WTC11 (cell line): ENCODE measurements at regions not wholly inside any gene's neighbourhood (a gene's known extent, or its start where the extent isn't known, plus 50 kb on each side); places are given as distances from the start of the nearest gene placed in this dataset.

Source experiments
- ATAC-seq: fragments of 200-7000 bp; cut with Tn5 transposase; 2 replicates; pipeline ENCODE4 v1.10.0; 2021; ENCODE audit warnings: mild to moderate bottlenecking, moderate library complexity
- CTCF ChIA-PET: fragments of 300-600 bp; sonication (Branson Sonifier 250); formaldehyde crosslinking; loops from one replicate; lab custom pipeline; 2021; ENCODE audit warnings: antibody characterized with exemption; lab: Charles Lee
- POLR2A ChIA-PET: fragments of 350-600 bp; sonication (Branson Sonifier 250); formaldehyde crosslinking; loops from one replicate; lab custom pipeline; 2021; ENCODE audit warnings: antibody characterized with exemption; lab: Charles Lee
- DNase-seq: peaks from one replicate; pipeline ENCODE4 v3.0.0; 2021; ENCODE audit warnings: low spot score
- H3K27ac Mint-ChIP-seq: 2 replicates; pipeline ENCODE4 v1.8.0; 2021; ENCODE audit warnings: mixed read lengths
- H3K27me3 Mint-ChIP-seq: 2 replicates; pipeline ENCODE4 v1.8.0; 2021; ENCODE audit warnings: low read depth, mild to moderate bottlenecking, moderate library complexity, mixed read lengths
- H3K36me3 Mint-ChIP-seq: 2 replicates; pipeline ENCODE4 v1.8.0; 2021; ENCODE audit warnings: mixed read lengths
- H3K4me1 Mint-ChIP-seq: 2 replicates; pipeline ENCODE4 v1.8.0; 2022; ENCODE audit warnings: mixed read lengths
- H3K4me3 Mint-ChIP-seq: 2 replicates; pipeline ENCODE4 v1.8.0; 2021; ENCODE audit warnings: mild to moderate bottlenecking, moderate library complexity, mixed read lengths
- H3K9me3 Mint-ChIP-seq: 2 replicates; pipeline ENCODE4 v1.8.0; 2021; ENCODE audit warnings: mixed read lengths
- CBFB ChIP-seq: sonication (generic); formaldehyde crosslinking; IDR thresholded peaks from 2 replicates; pipeline ENCODE4 v1.8.1; 2022; ENCODE audit warnings: mild to moderate bottlenecking, low read depth, missing genetic modification reagents
- E2F4 ChIP-seq: sonication (generic); formaldehyde crosslinking; IDR thresholded peaks from 2 replicates; pipeline ENCODE4 v1.8.1; 2022; ENCODE audit warnings: low read depth, mild to moderate bottlenecking, moderate library complexity, missing genetic modification reagents, borderline replicate concordance
- FOXJ3 ChIP-seq: sonication (generic); formaldehyde crosslinking; IDR thresholded peaks from 2 replicates; pipeline ENCODE4 v1.9.0; 2021; ENCODE audit warnings: missing genetic modification reagents, mild to moderate bottlenecking, borderline replicate concordance
- JAZF1 ChIP-seq: fragments of 250-450 bp; sonication (Bioruptor Pico); IDR thresholded peaks from 2 replicates; pipeline ENCODE4 v1.9.0; 2021; ENCODE audit warnings: moderate library complexity, mild to moderate bottlenecking, inconsistent platforms
- JUN ChIP-seq: sonication (generic); formaldehyde crosslinking; IDR thresholded peaks from 2 replicates; pipeline ENCODE4 v1.8.0; 2023; ENCODE audit warnings: mild to moderate bottlenecking, missing genetic modification reagents
- KAT7 ChIP-seq: sonication (generic); formaldehyde crosslinking; IDR thresholded peaks from 2 replicates; pipeline ENCODE4 v1.8.1; 2023; ENCODE audit warnings: missing genetic modification reagents, mild to moderate bottlenecking, borderline replicate concordance
- MXD4 ChIP-seq: fragments of 250-450 bp; sonication (Bioruptor Pico); IDR thresholded peaks from 2 replicates; pipeline ENCODE4 v1.8.0; 2021; ENCODE audit warnings: mild to moderate bottlenecking, moderate library complexity, borderline replicate concordance
- NFATC4 ChIP-seq: fragments of 250-450 bp; sonication (Bioruptor Pico); IDR thresholded peaks from 2 replicates; pipeline ENCODE4 v1.9.0; 2021; ENCODE audit warnings: mild to moderate bottlenecking
- NFYB ChIP-seq: sonication (generic); formaldehyde crosslinking; conservative IDR thresholded peaks from 2 replicates; pipeline ENCODE4 v1.8.0; 2022; ENCODE audit warnings: low read depth, missing genetic modification reagents
- SOX15 ChIP-seq: fragments of 250-450 bp; sonication (Bioruptor Pico); IDR thresholded peaks from 2 replicates; pipeline ENCODE4 v1.9.0; 2021; ENCODE audit warnings: mild to moderate bottlenecking
- SP1 ChIP-seq: sonication (generic); formaldehyde crosslinking; conservative IDR thresholded peaks from 2 replicates; pipeline ENCODE4 v1.8.1; 2022; ENCODE audit warnings: missing genetic modification reagents
- TCF7 ChIP-seq: sonication (generic); formaldehyde crosslinking; IDR thresholded peaks from 2 replicates; pipeline ENCODE4 v1.8.0; 2022; ENCODE audit warnings: mild to moderate bottlenecking, low read depth, missing genetic modification reagents, moderate library complexity
- ZBTB43 ChIP-seq: sonication (generic); formaldehyde crosslinking; IDR thresholded peaks from 2 replicates; pipeline ENCODE4 v1.8.1; 2023; ENCODE audit warnings: mild to moderate bottlenecking, missing genetic modification reagents
- ZNF263 ChIP-seq: sonication (generic); formaldehyde crosslinking; IDR thresholded peaks from 2 replicates; pipeline ENCODE4 v1.8.1; 2022; ENCODE audit warnings: low read depth, mild to moderate bottlenecking, moderate library complexity, missing genetic modification reagents
- ZNF317 ChIP-seq: sonication (generic); formaldehyde crosslinking; IDR thresholded peaks from 2 replicates; pipeline ENCODE4 v1.8.1; 2023; ENCODE audit warnings: low read depth, mild to moderate bottlenecking, moderate library complexity, missing genetic modification reagents, borderline replicate concordance
- ZNF396 ChIP-seq: fragments of 250-450 bp; sonication (Bioruptor Pico); IDR thresholded peaks from 2 replicates; pipeline ENCODE4 v1.8.0; 2021; ENCODE audit warnings: mild to moderate bottlenecking, moderate library complexity, borderline replicate concordance
- ZNF671 ChIP-seq: fragments of 250-450 bp; sonication (Bioruptor Pico); IDR thresholded peaks from 2 replicates; pipeline ENCODE4 v1.8.0; 2021; ENCODE audit warnings: mild to moderate bottlenecking
- TF ChIP-seq, protein P1 (sequence below): fragments of 250-450 bp; sonication (Bioruptor Pico); IDR thresholded peaks from 2 replicates; pipeline ENCODE4 v1.9.0; 2021; ENCODE audit warnings: mild to moderate bottlenecking, borderline replicate concordance
- TF ChIP-seq, protein P2 (sequence below): sonication (generic); formaldehyde crosslinking; IDR thresholded peaks from 2 replicates; pipeline ENCODE4 v1.8.1; 2022; ENCODE audit warnings: mild to moderate bottlenecking, moderate library complexity, missing genetic modification reagents
- TF ChIP-seq, protein P3 (sequence below): sonication (generic); formaldehyde crosslinking; conservative IDR thresholded peaks from 2 replicates; pipeline ENCODE4 v1.8.1; 2023; ENCODE audit warnings: mild to moderate bottlenecking, low read depth, missing genetic modification reagents, moderate library complexity
- TF ChIP-seq, protein P4 (sequence below): sonication (generic); formaldehyde crosslinking; IDR thresholded peaks from 2 replicates; pipeline ENCODE4 v1.8.1; 2023; ENCODE audit warnings: mild to moderate bottlenecking, missing genetic modification reagents

- no peak for TF ChIP-seq ZNF671 (CRISPR knock-in tag)
- no peak for TF ChIP-seq MXD4
- TF ChIP-seq NFYB (CRISPR knock-in tag): no peak
- H3K4me3 Mint-ChIP-seq: no peak overlapping the region
- H3K4me1 Mint-ChIP-seq: no peaks in the 10 kb centered on the region
- CTCF ChIA-PET: no interaction called here
- H3K27ac Mint-ChIP-seq: no peak overlapping the region
- POLR2A ChIA-PET: no interaction called here
- ATAC-seq (no peak), DNase-seq (no peak)
- H3K9me3 Mint-ChIP-seq: peaks cover 19% of the 10 kb centered on the region
- H3K27me3 Mint-ChIP-seq: no peaks in the 10 kb centered on the region
- peaks cover 3% of the 10 kb centered on the region; the same call in 1 of the 2 replicates for H3K36me3 Mint-ChIP-seq
These were observed 1813.9 kb upstream of the CDH6 start for GRCh38 chr5:29379619-29380018.

- ChIA-PET POLR2A (no interaction called here), CTCF (no interaction called here)
- ATAC-seq (no peak), DNase-seq (no peak)
- Mint-ChIP-seq H3K27ac (no peak overlapping the region), H3K27me3 (no peaks in the 10 kb centered on the region), H3K4me3 (no peak overlapping the region), H3K9me3 (peaks cover 10% of the 10 kb centered on the region), H3K4me1 (no peaks in the 10 kb centered on the region), H3K36me3 (peaks cover 1% of the 10 kb centered on the region; the same call in 1 of the 2 replicates)
- no peak for TF ChIP-seq SP1 (CRISPR knock-in tag)
These were observed 1815.4 kb upstream of the CDH6 start for GRCh38 chr5:29378104-29378503.

- CTCF ChIA-PET: no interaction called here
- Mint-ChIP-seq H3K9me3 (peaks cover 22% of the 10 kb centered on the region), H3K4me3 (no peak overlapping the region), H3K27ac (no peak overlapping the region), H3K36me3 (no peaks in the 10 kb centered on the region), H3K27me3 (no peaks in the 10 kb centered on the region), H3K4me1 (no peaks in the 10 kb centered on the region)
- DNase-seq: no peak
- ATAC-seq: no peak
- POLR2A ChIA-PET: no interaction called here
- no peak for TF ChIP-seq ZNF396
- no peak for TF ChIP-seq ZNF317 (CRISPR knock-in tag)
- TF ChIP-seq, protein P1, sequence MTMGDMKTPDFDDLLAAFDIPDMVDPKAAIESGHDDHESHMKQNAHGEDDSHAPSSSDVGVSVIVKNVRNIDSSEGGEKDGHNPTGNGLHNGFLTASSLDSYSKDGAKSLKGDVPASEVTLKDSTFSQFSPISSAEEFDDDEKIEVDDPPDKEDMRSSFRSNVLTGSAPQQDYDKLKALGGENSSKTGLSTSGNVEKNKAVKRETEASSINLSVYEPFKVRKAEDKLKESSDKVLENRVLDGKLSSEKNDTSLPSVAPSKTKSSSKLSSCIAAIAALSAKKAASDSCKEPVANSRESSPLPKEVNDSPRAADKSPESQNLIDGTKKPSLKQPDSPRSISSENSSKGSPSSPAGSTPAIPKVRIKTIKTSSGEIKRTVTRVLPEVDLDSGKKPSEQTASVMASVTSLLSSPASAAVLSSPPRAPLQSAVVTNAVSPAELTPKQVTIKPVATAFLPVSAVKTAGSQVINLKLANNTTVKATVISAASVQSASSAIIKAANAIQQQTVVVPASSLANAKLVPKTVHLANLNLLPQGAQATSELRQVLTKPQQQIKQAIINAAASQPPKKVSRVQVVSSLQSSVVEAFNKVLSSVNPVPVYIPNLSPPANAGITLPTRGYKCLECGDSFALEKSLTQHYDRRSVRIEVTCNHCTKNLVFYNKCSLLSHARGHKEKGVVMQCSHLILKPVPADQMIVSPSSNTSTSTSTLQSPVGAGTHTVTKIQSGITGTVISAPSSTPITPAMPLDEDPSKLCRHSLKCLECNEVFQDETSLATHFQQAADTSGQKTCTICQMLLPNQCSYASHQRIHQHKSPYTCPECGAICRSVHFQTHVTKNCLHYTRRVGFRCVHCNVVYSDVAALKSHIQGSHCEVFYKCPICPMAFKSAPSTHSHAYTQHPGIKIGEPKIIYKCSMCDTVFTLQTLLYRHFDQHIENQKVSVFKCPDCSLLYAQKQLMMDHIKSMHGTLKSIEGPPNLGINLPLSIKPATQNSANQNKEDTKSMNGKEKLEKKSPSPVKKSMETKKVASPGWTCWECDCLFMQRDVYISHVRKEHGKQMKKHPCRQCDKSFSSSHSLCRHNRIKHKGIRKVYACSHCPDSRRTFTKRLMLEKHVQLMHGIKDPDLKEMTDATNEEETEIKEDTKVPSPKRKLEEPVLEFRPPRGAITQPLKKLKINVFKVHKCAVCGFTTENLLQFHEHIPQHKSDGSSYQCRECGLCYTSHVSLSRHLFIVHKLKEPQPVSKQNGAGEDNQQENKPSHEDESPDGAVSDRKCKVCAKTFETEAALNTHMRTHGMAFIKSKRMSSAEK (CRISPR knock-in tag): no peak
- TF ChIP-seq FOXJ3 (CRISPR knock-in tag): no peak
- TF ChIP-seq TCF7 (CRISPR knock-in tag): no peak
- TF ChIP-seq NFYB (CRISPR knock-in tag): no peak
- TF ChIP-seq NFATC4: no peak
- TF ChIP-seq JAZF1 (CRISPR knock-in tag): no peak
- TF ChIP-seq, protein P2, sequence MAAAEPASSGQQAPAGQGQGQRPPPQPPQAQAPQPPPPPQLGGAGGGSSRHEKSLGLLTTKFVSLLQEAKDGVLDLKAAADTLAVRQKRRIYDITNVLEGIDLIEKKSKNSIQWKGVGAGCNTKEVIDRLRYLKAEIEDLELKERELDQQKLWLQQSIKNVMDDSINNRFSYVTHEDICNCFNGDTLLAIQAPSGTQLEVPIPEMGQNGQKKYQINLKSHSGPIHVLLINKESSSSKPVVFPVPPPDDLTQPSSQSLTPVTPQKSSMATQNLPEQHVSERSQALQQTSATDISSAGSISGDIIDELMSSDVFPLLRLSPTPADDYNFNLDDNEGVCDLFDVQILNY (CRISPR knock-in tag): no peak
- no peak for TF ChIP-seq JUN (CRISPR knock-in tag)
- no peak for TF ChIP-seq ZNF263 (CRISPR knock-in tag)
- no peak for TF ChIP-seq CBFB (CRISPR knock-in tag)
- TF ChIP-seq, protein P3, sequence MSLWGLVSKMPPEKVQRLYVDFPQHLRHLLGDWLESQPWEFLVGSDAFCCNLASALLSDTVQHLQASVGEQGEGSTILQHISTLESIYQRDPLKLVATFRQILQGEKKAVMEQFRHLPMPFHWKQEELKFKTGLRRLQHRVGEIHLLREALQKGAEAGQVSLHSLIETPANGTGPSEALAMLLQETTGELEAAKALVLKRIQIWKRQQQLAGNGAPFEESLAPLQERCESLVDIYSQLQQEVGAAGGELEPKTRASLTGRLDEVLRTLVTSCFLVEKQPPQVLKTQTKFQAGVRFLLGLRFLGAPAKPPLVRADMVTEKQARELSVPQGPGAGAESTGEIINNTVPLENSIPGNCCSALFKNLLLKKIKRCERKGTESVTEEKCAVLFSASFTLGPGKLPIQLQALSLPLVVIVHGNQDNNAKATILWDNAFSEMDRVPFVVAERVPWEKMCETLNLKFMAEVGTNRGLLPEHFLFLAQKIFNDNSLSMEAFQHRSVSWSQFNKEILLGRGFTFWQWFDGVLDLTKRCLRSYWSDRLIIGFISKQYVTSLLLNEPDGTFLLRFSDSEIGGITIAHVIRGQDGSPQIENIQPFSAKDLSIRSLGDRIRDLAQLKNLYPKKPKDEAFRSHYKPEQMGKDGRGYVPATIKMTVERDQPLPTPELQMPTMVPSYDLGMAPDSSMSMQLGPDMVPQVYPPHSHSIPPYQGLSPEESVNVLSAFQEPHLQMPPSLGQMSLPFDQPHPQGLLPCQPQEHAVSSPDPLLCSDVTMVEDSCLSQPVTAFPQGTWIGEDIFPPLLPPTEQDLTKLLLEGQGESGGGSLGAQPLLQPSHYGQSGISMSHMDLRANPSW: no peak
- TF ChIP-seq KAT7 (CRISPR knock-in tag): no peak
- TF ChIP-seq SOX15 (CRISPR knock-in tag): no peak
- TF ChIP-seq E2F4 (CRISPR knock-in tag): no peak
- no peak for TF ChIP-seq ZBTB43 (CRISPR knock-in tag)
- TF ChIP-seq, protein P4, sequence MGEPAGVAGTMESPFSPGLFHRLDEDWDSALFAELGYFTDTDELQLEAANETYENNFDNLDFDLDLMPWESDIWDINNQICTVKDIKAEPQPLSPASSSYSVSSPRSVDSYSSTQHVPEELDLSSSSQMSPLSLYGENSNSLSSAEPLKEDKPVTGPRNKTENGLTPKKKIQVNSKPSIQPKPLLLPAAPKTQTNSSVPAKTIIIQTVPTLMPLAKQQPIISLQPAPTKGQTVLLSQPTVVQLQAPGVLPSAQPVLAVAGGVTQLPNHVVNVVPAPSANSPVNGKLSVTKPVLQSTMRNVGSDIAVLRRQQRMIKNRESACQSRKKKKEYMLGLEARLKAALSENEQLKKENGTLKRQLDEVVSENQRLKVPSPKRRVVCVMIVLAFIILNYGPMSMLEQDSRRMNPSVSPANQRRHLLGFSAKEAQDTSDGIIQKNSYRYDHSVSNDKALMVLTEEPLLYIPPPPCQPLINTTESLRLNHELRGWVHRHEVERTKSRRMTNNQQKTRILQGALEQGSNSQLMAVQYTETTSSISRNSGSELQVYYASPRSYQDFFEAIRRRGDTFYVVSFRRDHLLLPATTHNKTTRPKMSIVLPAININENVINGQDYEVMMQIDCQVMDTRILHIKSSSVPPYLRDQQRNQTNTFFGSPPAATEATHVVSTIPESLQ (CRISPR knock-in tag): no peak
- no peak for TF ChIP-seq MXD4
These were observed 1823.2 kb upstream of the CDH6 start for GRCh38 chr5:29370248-29370647.
